Cardiac fibroblast (primary cell): ENCODE measurements at regions not wholly inside any gene's neighbourhood (a gene's known extent, or its start where the extent isn't known, plus 50 kb on each side); places are given as distances from the start of the nearest gene placed in this dataset.

Experiments
- DNase-seq, 2 donors: peaks; one replicate each; pipeline versions ENCODE4 v3.0.0 to v3.0.0-alpha.2; 2010; ENCODE audit warnings: low read depth in 2 of 2
- H3K4me3 ChIP-seq, 2 donors: replicated peaks in 1 of 2; 1 replicate in 1 of 2; 2 replicates in 1 of 2; pipeline ENCODE4 v1.5.1; 2011; ENCODE audit warnings: low read depth in 2 of 2, low read length in 2 of 2, mild to moderate bottlenecking in 2 of 2, moderate library complexity in 1 of 2
- CTCF ChIP-seq: IDR thresholded peaks from one replicate; pipeline ENCODE4 v1.5.1; 2011; ENCODE audit warnings: low read depth, mild to moderate bottlenecking, low read length, inconsistent platforms

GRCh38 chr3:159803459-159803858 is 185.2 kb upstream of the IL12A start:
- H3K4me3 ChIP-seq = no peak overlapping the region
- TF ChIP-seq CTCF = no peak
- DNase-seq = no peak

- no peak overlapping the region for H3K4me3 ChIP-seq
- peak; percentile 93 to 94 for DNase-seq
- peak; percentile 97 for TF ChIP-seq CTCF
Measured at GRCh38 chr3:159804726-159805410, 183.8 kb upstream of the IL12A start.

GRCh38 chr3:159805411-159805772 is 183.2 kb upstream of the IL12A start:
- no peak for DNase-seq
- no peak for TF ChIP-seq CTCF

GRCh38 chr3:159806412-159806811 is 182.2 kb upstream of the IL12A start:
- no peak overlapping the region for H3K4me3 ChIP-seq
- no peak for TF ChIP-seq CTCF
- peak in 1 of 2 donors; percentile 57 for DNase-seq

More at GRCh38 chr3:159805411-159805772, 183.2 kb upstream of the IL12A start:
- no peak overlapping the region for H3K4me3 ChIP-seq

GRCh38 chr3:159807137-159808040 is 181.2 kb upstream of the IL12A start:
- TF ChIP-seq CTCF = no peak
- DNase-seq = no peak
- no peak overlapping the region for H3K4me3 ChIP-seq

- no peak for TF ChIP-seq CTCF
- DNase-seq = peak in 1 of 2 donors; percentile 55
- H3K4me3 ChIP-seq = no peak overlapping the region
Measured at GRCh38 chr3:159813822-159814531, 174.7 kb upstream of the IL12A start.
